ENCODE measurements at regions not wholly inside any gene's neighbourhood (a gene's known extent, or its start where the extent isn't known, plus 50 kb on each side); places are given as distances from the start of the nearest gene placed in this dataset.

- intact Hi-C loops (cut with DNase I), result no loop called here
- H3K9me3 ChIP-seq (replicated peaks in 1 of 3), result no peaks in the 10 kb centered on the region
- TF ChIP-seq POLR2A (IDR thresholded peaks at IDR 0.05) (no peak), CTCF (IDR thresholded peaks at IDR 0.05) (no peak)
- H3K36me3 ChIP-seq (replicated peaks in 1 of 2), result no peaks in the 10 kb centered on the region
- DNase-seq, result no peak
- H3K4me1 ChIP-seq (replicated peaks in 1 of 2), result no peaks in the 10 kb centered on the region
- H3K27me3 ChIP-seq, result no peaks in the 10 kb centered on the region
- no peak overlapping the region for H3K27ac ChIP-seq
- no peak overlapping the region for H3K4me3 ChIP-seq
- 13 to 33% (median 23%) methylated on average over 1 of the region's 1 CpG for WGBS, 4 donors
Measured at GRCh38 chr5:8355981-8356380, 487.0 kb downstream of the MTRR start.

DNA sequence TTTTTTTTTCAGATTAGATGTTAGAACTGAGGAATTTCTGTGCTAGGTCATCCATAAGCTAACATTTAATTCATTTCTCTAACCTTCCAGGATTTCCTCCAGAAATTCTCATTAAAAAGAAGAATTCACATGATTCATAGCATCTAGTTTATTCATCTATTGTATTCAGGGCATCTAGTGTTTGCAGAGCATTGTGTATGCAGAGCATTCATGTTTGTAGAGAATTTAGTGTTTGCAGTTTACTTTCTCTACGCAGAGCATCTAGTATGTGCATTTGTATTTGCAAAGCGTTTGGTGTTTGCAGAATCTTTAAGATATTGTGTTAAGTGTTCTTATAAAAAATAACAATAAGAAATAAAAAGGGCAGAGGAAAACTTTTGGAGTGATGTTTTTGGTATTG, 491.1 kb downstream of the MTRR start:
- Histone ChIP-seq H3K27ac (no peak overlapping the region), H3K4me3 (no peak overlapping the region), H3K27me3 (no peaks in the 10 kb centered on the region), H3K36me3 (replicated peaks in 1 of 2) (no peaks in the 10 kb centered on the region), H3K4me1 (replicated peaks in 1 of 2) (no peaks in the 10 kb centered on the region), H3K9me3 (replicated peaks in 1 of 3) (no peaks in the 10 kb centered on the region)
- TF ChIP-seq CTCF (IDR thresholded peaks at IDR 0.05), result no peak
- TF ChIP-seq POLR2A (IDR thresholded peaks at IDR 0.05), result no peak
- intact Hi-C loops (cut with DNase I), result no loop called here
- 30 to 42% (median 39%) methylated on average over 2 of the region's 2 CpGs for WGBS, 4 donors
- no peak for DNase-seq

- no peak for DNase-seq
- intact Hi-C loops (cut with DNase I), result no loop called here
- Histone ChIP-seq H3K36me3 (replicated peaks in 1 of 2) (no peaks in the 10 kb centered on the region), H3K4me3 (no peak overlapping the region), H3K4me1 (replicated peaks in 1 of 2) (no peaks in the 10 kb centered on the region), H3K27ac (no peak overlapping the region), H3K27me3 (no peaks in the 10 kb centered on the region), H3K9me3 (replicated peaks in 1 of 3) (no peaks in the 10 kb centered on the region)
- WGBS, 4 donors, result 30 to 72% (median 45%) methylated on average over 1 of the region's 1 CpG
- no peak for TF ChIP-seq POLR2A (IDR thresholded peaks at IDR 0.05)
- TF ChIP-seq CTCF (IDR thresholded peaks at IDR 0.05), result no peak
Measured at GRCh38 chr5:8362495-8362894, 493.5 kb downstream of the MTRR start.

GRCh38 chr5:8363138-8363537, 494.2 kb downstream of the MTRR start:
- no peaks in the 10 kb centered on the region for H3K27me3 ChIP-seq
- intact Hi-C loops (cut with DNase I), result no loop called here
- H3K36me3 ChIP-seq (replicated peaks in 1 of 2), result no peaks in the 10 kb centered on the region
- TF ChIP-seq POLR2A (IDR thresholded peaks at IDR 0.05) (no peak), CTCF (IDR thresholded peaks at IDR 0.05) (no peak)
- WGBS, 4 donors, result 76 to 87% (median 83%) methylated on average over 3 of the region's 3 CpGs
- DNase-seq, result no peak
- no peaks in the 10 kb centered on the region for H3K4me1 ChIP-seq (replicated peaks in 1 of 2)
- H3K9me3 ChIP-seq (replicated peaks in 1 of 3), result no peaks in the 10 kb centered on the region
- H3K27ac ChIP-seq, result no peak overlapping the region
- no peak overlapping the region for H3K4me3 ChIP-seq
